ENCODE measurements at regions not wholly inside any gene's neighbourhood (a gene's known extent, or its start where the extent isn't known, plus 50 kb on each side); places are given as distances from the start of the nearest gene placed in this dataset.
"Not testable (repeated sequence)": the region's sequence is repeated elsewhere in the genome, so short reads cannot be mapped to it uniquely, and the experiment has no call there.

- no peak for DNase-seq
Measured at GRCh38 chr19:28170066-28170465, 1042.9 kb downstream of the UQCRFS1 start.

- no peak for DNase-seq
Measured at GRCh38 chr19:28169168-28169887, 1043.6 kb downstream of the UQCRFS1 start.

GRCh38 chr19:28168557-28168956, 1044.4 kb downstream of the UQCRFS1 start:
- no peak for DNase-seq

- no peak for DNase-seq
Measured at GRCh38 chr19:28166025-28166424, 1046.9 kb downstream of the UQCRFS1 start.

GRCh38 chr19:28164214-28164613, 1048.7 kb downstream of the UQCRFS1 start:
- no peak for DNase-seq

- no peak for DNase-seq
Measured at GRCh38 chr19:28159065-28159464, 1053.9 kb downstream of the UQCRFS1 start.

- DNase-seq: no peak
Measured at GRCh38 chr19:28155265-28155664, 1057.7 kb downstream of the UQCRFS1 start.

- DNase-seq: no peak
Measured at GRCh38 chr19:28154077-28154476, 1058.9 kb downstream of the UQCRFS1 start.

GRCh38 chr19:28153123-28153522, 1059.8 kb downstream of the UQCRFS1 start:
- DNase-seq: no peak

GRCh38 chr19:28152195-28152594, 1060.8 kb downstream of the UQCRFS1 start:
- DNase-seq: no peak

GRCh38 chr19:28150129-28150528, 1062.8 kb downstream of the UQCRFS1 start:
- DNase-seq: no peak

- DNase-seq: peak; percentile 58
Measured at GRCh38 chr19:28148554-28148953, 1064.4 kb downstream of the UQCRFS1 start.

GRCh38 chr19:28142258-28142657, 1070.7 kb downstream of the UQCRFS1 start:
- no peak for DNase-seq

GRCh38 chr19:28140201-28140600, 1072.8 kb downstream of the UQCRFS1 start:
- DNase-seq: no peak

GRCh38 chr19:28137772-28138171, 1075.2 kb downstream of the UQCRFS1 start:
- DNase-seq: no peak

- DNase-seq: no peak
Measured at GRCh38 chr19:28136796-28137195, 1076.2 kb downstream of the UQCRFS1 start.

GRCh38 chr19:28135825-28136224, 1077.1 kb downstream of the UQCRFS1 start:
- DNase-seq: no peak

- DNase-seq: no peak
Measured at GRCh38 chr19:28134311-28134710, 1078.6 kb downstream of the UQCRFS1 start.

- DNase-seq: not testable (repeated sequence)
Measured at GRCh38 chr19:28130881-28131280, 1082.1 kb downstream of the UQCRFS1 start.

GRCh38 chr19:28130066-28130511, 1082.9 kb downstream of the UQCRFS1 start:
- no peak for DNase-seq

- DNase-seq: no peak
Measured at GRCh38 chr19:28128341-28128740, 1084.6 kb downstream of the UQCRFS1 start.

GRCh38 chr19:28126135-28126898, 1086.6 kb downstream of the UQCRFS1 start:
- no peak for DNase-seq

GRCh38 chr19:28122734-28123133, 1090.2 kb downstream of the UQCRFS1 start:
- DNase-seq: no peak

GRCh38 chr19:28118235-28118634, 1094.7 kb downstream of the UQCRFS1 start:
- no peak for DNase-seq

All from MV-4-11 (cell line).